GM21526 (cell line): ENCODE measurements at regions not wholly inside any gene's neighbourhood (a gene's known extent, or its start where the extent isn't known, plus 50 kb on each side); places are given as distances from the start of the nearest gene placed in this dataset.
"Not testable (repeated sequence)": the region's sequence is repeated elsewhere in the genome, so short reads cannot be mapped to it uniquely, and the experiment has no call there.

Experiments
- ATAC-seq: cut with Tn5 transposase; IDR thresholded peaks from one replicate; pipeline ENCODE4 v1.9.1; 2021; ENCODE audit warnings: moderate library complexity; ENCODE audit not compliant: unreplicated experiment, low FRiP score

DNA sequence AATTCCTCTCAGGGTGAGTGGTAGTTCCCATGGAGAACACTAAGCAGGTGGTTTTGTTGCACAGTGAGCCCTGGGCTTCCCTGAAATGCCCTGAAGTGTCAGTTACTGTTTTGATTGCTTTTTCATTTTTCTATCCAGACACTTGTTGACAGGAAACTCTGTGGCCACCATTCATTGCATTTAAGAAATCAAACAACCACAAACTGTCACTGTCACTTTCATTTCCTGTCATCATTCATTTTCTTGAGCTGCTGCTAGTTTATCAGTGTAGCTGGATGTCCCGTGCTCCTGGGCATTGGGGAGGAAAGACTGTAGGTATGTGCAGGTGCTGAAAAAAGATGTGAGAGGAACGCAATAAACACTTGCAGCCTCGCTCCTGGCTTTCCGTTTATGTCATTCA lies 891.6 kb upstream of the ZEB2 start:
- peak; percentile 97 for ATAC-seq

DNA sequence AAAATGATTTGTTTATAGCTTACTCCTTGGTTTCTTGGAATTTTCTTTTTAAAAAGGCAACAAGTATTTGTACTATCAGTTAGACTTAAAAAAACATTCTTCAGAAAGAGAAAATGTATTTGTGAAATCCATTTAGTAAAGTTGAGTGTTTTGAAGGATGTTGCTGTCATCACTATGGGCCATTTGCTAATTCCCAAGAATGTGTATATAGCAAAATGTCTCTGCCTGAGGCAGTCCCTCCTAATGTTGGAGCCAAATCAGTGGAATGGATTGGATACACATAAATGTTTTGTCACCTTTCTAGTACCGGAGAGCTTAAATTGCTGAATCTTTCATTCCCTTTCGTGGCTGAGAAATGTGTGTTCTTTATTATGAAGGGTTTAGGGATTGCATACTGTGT lies 890.2 kb upstream of the ZEB2 start:
- no peak for ATAC-seq

DNA sequence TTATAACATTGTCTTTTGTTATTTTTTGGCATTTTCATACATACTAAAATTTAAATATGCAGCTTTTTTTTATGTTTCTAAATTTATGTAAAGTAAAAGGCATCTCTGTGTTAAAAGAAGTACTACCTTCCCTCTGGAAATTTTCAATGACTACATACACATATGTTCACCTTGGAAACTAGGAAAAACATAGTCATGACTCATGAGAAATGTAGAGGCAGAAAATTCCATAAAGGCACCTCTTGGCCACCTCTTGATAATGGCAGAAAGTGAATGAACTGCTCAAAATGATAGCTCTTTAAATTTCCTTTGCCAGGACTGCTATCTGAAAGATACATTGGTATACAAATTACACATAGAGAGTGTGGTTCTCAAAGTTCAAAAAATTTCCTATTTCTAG lies 889.1 kb upstream of the ZEB2 start:
- no peak for ATAC-seq

DNA sequence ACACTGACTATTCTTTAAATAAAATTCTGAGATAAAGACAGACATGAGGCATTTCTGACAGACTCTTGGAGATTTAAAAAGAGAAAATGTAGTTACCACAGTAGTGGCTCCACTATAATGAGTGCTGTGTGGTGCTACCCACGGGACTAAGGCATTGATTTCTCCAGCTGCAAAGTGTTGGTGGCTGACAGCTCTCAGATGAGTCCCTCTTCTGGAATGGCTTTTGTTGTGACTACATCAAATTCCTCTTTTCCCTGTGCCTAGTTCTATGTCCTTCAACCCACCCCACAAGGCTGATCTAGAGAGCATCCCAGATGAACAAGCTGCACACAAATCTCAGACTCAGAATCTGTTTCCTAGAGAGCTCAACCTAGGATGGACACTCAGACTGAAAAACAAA lies 884.8 kb upstream of the ZEB2 start:
- ATAC-seq: no peak

DNA sequence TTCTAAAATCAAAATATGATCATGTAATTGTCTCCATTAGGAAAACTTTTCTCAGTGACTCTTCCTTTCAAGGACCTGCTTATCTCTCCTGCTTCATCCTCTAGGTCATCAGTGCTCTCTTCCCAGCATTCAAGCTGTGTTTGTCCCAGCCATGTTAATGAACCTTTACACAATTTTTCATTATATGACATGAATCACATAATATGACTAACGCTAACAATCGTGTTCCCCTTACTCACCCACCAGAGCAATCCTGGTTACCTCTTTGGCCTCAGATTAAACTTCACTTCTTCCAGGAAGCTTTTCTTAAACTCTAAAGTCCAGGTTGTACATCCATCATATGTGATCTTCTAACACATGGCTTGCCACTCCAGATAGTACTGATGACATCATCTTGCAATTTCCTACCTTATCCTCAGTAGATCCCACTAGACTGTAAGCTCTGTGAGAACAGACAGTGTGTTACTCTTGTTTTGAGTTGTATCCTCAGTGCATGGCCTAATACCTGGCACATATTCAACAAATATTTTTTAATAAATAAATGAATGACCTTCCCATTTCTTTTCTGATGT lies 882.9 kb upstream of the ZEB2 start:
- ATAC-seq: no peak

DNA sequence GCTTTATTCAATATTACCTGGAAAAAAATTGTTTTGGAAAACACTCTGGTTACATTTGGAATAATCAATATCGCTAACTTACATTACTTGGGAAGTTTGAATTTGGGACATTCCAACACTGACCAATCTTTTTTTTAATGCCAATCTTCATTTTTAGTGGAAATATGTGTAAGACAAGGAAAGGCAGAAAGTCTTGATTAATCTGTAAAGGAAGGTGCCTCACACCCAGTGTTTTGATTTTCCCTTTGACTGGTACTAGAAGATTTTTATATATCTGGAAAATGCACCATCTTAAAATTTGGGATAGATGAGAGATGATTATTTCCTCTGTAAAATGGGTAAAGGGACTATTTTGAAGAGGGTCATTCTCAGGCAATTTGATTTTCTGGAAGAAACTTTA lies 879.2 kb upstream of the ZEB2 start:
- no peak for ATAC-seq

DNA sequence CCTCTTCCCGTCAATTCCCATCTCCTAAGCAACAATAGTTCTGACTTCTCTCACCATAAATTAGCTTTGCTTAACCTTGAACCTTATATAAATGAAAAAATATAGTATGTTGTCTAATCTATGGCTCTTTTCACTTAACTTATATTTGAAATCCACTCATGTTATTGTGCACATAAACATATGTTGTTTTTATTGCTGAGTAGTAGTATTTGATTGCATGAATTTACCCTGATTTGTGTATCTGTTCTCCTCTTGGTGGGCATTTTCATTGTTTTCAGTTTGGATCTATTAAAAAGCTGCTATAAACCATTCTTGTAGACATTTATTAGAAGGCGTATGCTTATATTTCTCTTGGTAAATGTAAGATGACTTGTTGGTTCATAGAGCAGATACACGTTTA lies 874.3 kb upstream of the ZEB2 start:
- ATAC-seq: no peak

DNA sequence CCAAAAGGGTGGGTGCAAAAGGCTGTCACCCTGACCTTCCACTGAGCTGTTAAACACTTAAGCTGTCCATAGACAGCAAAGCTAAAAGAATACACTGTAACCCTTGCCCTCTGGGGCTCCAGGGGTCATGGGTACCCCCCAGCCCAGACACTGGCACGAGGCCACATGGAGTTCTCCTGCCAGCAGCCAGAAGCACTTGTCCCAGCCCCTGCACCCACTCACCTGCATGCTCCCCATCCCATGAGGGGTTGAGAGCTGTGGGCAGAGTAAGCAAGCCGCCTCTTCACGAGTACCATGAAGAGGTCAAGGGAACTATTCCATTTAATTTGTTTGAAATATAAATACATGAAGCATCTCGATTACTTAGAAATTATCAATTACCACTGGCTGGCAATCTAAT lies 867.1 kb upstream of the ZEB2 start:
- no peak for ATAC-seq

DNA sequence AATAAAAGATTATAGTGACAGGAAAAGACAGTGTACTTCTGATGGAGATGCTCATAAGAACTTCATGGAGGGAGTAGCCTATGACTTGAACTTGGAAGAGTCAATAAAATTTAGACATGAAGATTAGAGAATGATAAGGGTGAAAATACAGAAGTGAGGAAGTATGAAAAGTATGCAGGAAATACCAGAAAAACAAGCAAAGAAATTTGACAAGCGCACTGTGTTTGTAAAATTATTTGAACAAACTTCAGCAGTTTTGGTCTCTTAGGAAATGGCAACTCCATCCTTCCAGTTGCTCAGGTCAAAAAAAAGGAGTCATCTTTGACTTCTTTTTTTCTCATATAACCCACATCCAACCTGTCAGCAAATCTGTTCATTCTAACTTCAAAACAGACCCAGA lies 864.0 kb upstream of the ZEB2 start:
- ATAC-seq: no peak

DNA sequence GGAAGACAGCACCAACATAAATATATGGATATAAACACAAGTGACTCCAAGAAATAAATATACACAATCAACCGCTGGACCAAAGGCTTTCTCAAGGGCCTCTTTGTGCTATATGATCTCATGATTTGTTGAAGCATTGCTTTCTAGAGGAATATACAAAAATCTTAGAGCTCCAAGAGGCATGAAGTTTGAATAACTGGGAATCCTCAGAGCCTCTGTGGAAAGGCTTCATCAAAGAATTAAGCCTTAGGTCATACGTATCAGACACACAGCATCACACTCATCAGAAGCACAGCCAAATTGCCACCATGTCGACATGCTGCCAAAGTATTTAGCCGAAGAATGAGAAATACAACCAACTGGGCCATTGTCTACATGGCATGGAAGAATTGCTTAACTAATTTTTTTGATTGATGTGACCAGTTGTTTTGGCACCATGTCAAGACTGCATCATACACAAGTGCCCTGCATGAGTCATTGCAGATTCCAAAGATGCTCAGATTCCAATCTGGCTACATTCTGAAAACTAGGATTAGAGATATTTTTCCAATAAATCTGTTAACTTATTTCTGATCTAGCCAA lies 860.6 kb upstream of the ZEB2 start:
- no peak for ATAC-seq

DNA sequence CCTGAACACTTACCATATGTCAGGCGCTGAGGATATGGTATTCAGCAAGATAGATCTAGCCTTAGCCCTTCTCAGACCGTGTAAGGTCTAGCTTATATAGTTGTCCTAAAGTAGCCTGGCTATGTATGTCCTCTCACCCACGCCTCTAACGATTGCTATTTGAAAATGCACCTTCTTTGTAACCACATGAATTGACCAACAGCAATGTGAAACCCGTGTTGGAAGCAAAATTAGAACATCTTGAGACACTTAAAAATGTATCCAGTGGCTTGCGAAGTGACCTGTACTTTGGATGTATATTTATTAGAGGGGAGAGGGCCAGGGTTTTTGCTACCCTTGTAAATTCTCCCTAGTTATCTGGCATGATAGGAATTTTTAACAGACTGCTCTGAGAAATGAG lies 860.0 kb upstream of the ZEB2 start:
- no peak for ATAC-seq

DNA sequence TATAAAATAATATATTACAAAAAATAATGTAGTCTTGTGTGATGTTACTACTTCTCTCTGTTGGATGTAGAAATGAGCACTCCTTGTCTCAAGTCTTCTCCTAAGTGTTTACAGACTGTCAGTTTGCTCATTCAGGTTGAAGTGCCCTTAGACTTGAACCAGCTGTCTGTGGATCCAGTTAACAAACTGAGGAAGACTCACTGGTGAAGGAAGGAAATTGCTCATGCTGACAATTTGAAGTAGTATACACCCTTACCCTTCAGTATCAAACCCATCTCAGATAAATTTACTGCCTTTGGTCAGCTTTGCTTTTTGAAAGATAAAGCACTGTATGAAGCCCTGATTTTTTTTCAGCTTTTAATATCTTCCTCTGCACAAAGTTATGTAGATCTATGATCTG lies 854.2 kb upstream of the ZEB2 start:
- no peak for ATAC-seq

DNA sequence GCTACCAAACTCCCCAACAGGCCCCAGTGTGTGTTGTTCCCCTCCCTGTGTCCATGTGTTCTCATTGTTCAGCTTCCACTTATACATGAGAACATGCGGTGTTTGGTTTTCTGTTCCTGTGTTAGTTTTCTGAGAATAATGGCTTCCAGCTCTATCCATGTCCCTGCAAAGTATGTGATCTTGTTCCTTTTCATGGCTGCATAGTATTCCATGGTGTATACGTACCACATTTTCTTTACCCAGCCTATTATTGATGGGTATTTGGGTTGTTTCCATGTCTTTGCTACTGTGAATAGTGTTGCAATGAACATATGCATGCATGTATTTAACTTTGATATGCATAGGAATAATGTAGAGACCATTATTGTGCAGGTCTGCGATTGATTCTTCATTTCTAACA lies 847.4 kb upstream of the ZEB2 start:
- ATAC-seq: not testable (repeated sequence)

DNA sequence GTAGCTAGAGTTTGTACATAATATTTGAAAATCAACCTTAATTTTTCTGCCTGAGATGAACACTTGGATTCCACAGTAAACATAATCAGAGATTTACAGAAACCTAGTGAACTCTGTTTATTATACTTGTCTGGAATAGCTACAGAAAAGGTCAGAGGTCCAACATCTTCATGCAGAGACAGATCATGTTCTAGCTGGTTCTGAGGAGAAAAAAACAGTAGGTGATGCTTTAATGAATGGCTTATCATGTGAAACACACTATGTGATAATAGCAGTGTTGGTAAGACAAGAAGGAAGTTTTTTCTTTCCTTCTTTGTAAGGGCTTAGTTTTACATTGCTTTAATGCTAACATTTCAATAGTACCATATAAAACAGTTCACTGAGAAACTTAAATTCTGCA lies 846.4 kb upstream of the ZEB2 start:
- no peak for ATAC-seq

DNA sequence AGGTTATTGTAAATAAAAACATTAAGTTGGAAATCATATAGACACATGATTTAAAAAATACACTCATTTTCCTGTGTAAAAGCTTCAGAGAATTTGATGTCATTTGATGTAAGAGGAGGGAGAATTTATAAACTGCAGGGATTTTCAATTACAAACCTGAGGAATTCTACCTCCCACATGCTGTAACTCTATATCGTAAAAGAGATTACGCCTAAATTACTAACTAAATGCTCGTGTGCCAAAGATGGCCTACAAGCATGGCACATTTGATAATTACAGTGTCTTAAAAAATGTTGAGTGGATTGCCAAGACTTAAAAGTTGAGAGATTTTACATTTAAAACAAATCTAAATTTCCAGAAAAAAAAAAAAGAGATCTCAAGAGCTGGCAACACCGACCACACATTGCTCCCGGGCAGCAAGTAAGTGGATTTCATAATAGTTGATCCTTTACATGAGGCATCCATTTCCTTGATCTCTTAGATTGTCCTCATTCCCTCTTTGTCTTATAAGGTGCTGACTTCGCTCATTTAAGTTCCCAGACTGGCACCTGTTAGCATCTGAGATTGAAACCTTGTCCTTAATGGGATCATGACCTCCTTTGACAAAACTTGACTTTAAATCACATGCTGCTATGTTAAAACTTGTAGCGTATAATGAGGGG lies 840.3 kb upstream of the ZEB2 start:
- ATAC-seq: no peak

DNA sequence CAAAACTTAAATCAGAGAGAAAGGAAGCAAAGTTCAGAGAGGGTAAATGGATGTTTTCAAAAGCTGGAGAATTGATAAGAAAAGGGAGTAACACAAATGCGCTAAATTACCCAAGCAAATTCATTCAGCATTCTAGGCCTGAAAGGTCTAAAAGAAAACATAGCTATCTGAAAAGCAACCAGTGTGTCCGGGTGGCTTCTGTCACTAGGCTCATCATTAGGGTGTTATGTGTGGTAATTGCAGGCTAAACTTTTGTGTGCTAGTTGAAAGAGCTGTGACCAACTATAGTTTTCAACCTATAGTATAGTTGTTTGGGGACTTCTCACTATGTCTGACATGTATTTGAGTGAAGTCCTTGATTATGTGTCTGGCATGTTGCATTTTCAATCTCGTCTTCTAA lies 839.6 kb upstream of the ZEB2 start:
- no peak for ATAC-seq

DNA sequence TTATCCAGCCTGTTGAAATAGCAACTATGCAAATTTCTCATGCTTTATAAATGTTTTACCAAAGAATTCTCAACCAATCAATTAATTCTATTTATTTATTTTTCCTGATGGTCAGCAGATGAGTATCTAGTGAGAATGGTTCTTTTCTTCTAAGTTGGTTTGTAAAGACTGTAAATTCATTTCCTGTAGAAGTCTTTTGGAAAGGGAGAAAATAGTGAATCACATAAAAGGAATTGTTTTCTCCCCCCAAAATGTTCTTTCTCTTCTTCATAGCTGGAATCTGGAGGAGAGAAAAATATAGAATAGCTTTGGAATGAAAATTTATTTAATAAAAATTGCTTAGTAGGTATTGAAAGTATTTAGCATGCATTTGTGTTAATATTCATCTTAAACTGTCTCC lies 836.1 kb upstream of the ZEB2 start:
- no peak for ATAC-seq

DNA sequence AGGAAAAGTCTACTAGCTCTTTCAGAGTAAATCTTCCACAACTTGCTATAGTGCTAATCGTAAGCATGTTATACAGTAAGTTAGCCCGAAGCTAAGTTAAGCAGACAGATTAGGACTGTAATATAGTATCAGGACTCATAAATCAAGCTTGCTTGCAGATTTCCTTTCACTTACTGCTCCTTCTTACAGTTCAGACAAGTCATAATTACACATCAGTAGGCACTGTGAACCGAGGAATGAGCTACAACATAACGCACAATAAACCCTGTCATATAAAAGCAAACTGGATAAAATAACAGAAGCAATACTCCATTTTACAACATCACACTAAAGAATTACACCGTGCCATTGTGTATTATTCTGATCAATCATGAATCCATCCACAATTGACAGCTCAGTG lies 832.6 kb upstream of the ZEB2 start:
- no peak for ATAC-seq

DNA sequence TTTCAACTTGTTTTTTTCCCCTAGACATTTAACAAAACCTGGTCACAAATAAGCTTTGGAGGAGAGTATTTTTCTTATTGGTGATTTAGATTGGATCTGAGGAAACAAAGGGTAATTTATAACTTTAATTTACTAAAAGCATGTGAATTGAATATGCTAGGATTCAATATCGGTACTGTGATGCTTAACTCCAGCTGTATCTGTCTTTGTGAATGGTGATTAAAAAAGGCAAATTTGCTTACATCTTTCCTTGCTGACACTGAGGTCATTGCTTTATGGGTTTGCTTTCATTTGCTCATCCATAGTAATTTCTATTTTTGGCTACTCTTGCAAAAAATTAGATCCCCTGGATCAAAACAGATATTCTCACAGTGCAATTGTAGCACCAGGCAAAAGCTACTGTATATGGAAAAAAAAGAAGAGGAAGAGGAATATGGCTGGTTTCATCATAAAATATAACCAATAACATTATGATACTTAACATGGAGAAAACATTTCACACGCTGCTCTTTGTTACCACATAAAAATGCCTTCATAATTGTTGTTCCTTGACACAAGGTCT lies 832.0 kb upstream of the ZEB2 start:
- ATAC-seq: no peak

DNA sequence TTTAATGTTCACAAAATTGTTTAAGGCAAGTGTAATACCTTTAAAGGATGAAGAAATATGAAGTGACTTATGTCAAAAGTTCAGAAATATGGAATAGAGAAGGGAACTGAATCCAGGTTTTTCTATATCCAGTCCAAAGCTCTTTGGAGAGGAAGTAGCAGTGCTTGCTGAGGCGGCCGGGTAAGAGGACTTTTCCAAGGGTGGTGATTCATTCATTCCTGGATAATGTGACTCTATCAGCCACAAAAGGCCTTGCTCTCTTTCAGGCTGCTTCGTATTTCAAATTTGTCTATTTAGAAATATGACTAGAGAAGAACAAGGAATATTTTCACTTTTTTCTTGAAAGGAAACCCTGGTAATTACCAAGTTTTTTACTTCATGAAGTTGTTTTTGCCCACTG lies 830.1 kb upstream of the ZEB2 start:
- no peak for ATAC-seq

DNA sequence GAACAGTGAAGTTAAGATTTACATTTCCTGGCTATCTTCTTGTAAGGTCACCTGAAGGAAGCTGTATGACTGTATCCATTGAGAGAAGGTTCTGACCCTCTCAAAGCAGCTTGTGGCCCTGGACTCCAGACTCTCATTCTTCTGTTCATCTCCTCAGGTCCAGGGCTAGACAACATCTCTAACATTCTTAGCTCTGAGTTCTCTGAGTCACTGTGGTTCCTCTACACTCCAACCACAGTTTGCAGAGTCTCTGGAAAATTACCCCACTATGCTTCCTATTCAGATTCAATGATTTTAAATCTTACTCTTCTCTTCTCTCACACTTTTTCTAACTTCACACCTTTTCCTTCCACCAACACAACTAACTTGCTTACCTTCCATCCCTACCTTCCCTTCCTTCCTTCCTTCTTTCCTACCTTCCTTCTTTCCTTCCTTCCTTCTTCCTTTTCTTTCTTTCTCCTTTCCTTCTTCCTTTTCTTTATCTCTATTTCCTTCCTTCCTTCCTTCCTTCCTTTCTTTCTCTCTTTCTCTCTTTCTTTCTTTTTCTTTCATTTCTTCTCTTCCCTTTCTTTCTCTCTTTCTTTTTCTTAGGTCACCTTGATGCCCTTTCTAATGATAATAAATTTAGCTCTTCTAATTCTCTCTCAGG lies 824.3 kb upstream of the ZEB2 start:
- ATAC-seq: no peak

DNA sequence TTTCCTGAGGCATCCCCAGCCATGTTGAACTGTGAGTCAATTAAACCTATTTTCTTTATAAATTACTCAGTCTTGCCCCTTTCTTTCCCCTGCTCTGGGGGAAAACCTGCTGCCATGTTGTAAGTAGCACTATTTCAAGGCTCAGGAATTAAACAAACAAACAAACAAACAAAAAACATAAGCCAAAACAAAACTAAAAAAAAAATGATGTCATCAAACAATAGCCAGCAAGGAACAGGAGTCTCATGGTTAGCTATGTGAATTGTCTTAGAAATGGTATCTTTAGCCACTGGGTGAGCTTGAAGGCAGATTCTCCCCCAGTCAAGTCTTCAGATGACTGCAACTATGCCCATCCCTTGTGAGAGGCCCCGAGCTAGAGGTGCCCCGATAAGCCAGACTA lies 823.4 kb upstream of the ZEB2 start:
- ATAC-seq: no peak
